A673 (cell line): ENCODE measurements at regions not wholly inside any gene's neighbourhood (a gene's known extent, or its start where the extent isn't known, plus 50 kb on each side); places are given as distances from the start of the nearest gene placed in this dataset.
A peak's percentile ranks its signal among the peaks of the same experiment; 100 is the strongest.

Experiments used
- BruUV-seq: library from RNA; stranded (reverse); fragments of 400-500 nt; replicated peaks from 2 replicates; lab custom pipeline; 2021; lab: Mats Ljungman, UMichigan
- CTCF ChIA-PET: fragments of 300-600 bp; sonication (Branson Sonifier 250); formaldehyde crosslinking; loops from one replicate; lab custom pipeline; 2022; ENCODE audit warnings: antibody characterized with exemption; lab: Charles Lee
- POLR2A ChIA-PET: fragments of 300-600 bp; sonication (Branson Sonifier 250); formaldehyde crosslinking; loops from one replicate; lab custom pipeline; 2022; ENCODE audit warnings: antibody characterized with exemption; ENCODE audit not compliant: low non-redundant PET; lab: Charles Lee
- DNase-seq: peaks from one replicate; pipeline ENCODE4 v3.0.0-alpha.2; 2015; ENCODE audit warnings: low spot score
- H3K27ac ChIP-seq: fragments of 200-600 bp; sonication (generic); 2 replicates; pipeline ENCODE4 v1.5.1; 2016; ENCODE audit warnings: mixed run types, low read depth, mild to moderate bottlenecking, mixed read lengths, antibody characterized with exemption, low read length; ENCODE audit not compliant: poor library complexity, severe bottlenecking
- H3K27me3 ChIP-seq: fragments of 200-600 bp; sonication (generic); replicated peaks from 2 replicates; pipeline ENCODE4 v1.6.1; 2017; ENCODE audit warnings: mixed run types, low read depth, mild to moderate bottlenecking, mixed read lengths, antibody characterized with exemption, low read length; ENCODE audit not compliant: insufficient read depth, poor library complexity
- H3K36me3 ChIP-seq: fragments of 200-600 bp; sonication (generic); 2 replicates; pipeline ENCODE4 v1.6.1; 2016; ENCODE audit warnings: mixed run types, mild to moderate bottlenecking, mixed read lengths, antibody characterized with exemption, low read length; ENCODE audit not compliant: insufficient read depth, poor library complexity, severe bottlenecking
- H3K4me1 ChIP-seq: fragments of 200-600 bp; sonication (generic); 2 replicates; pipeline ENCODE4 v1.6.1; 2017; ENCODE audit warnings: mixed run types, mild to moderate bottlenecking, mixed read lengths, antibody characterized with exemption, low read length; ENCODE audit not compliant: insufficient read depth, poor library complexity, severe bottlenecking
- H3K4me3 ChIP-seq: fragments of 200-600 bp; sonication (generic); 2 replicates; pipeline ENCODE4 v1.5.1; 2016; ENCODE audit warnings: low read depth, mixed run types, mild to moderate bottlenecking, mixed read lengths, low read length; ENCODE audit not compliant: poor library complexity, severe bottlenecking
- H3K9me3 ChIP-seq: fragments of 200-600 bp; sonication (generic); 2 replicates; pipeline ENCODE4 v1.6.1; 2016; ENCODE audit warnings: mixed run types, low read depth, mild to moderate bottlenecking, mixed read lengths, antibody characterized with exemption, low read length; ENCODE audit not compliant: poor library complexity, severe bottlenecking
- CTCF ChIP-seq: fragments of 300-800, 200-600 bp; sonication (generic); conservative IDR thresholded peaks from 2 replicates; pipeline ENCODE4 v1.5.1; 2017; ENCODE audit warnings: low read depth, mild to moderate bottlenecking, antibody characterized with exemption, low read length, moderate library complexity, mixed read lengths
- EZH2 ChIP-seq: fragments of 200-600 bp; sonication (generic); IDR thresholded peaks from 2 replicates; pipeline ENCODE4 v1.6.1; 2017; ENCODE audit warnings: borderline replicate concordance, low read depth, mild to moderate bottlenecking, mixed read lengths, antibody characterized with exemption, low read length; ENCODE audit not compliant: poor library complexity, severe bottlenecking
- intact Hi-C: fragments of 100-400 bp; cut with micrococcal nuclease; formaldehyde crosslinking; loops from one replicate; pipeline ENCODE4 v1.10.0; 2022; ENCODE audit not compliant: unreplicated experiment

- H3K36me3 ChIP-seq = no peaks in the 10 kb centered on the region
- peaks cover 6% of the 10 kb centered on the region for H3K9me3 ChIP-seq
- H3K27me3 ChIP-seq = no peaks in the 10 kb centered on the region
- H3K4me1 ChIP-seq = peaks cover 16% of the 10 kb centered on the region
- CTCF ChIA-PET = no interaction called here
- DNase-seq = peak; percentile 36
- TF ChIP-seq CTCF = no peak
- TF ChIP-seq EZH2 = no peak
- H3K27ac ChIP-seq = no peak overlapping the region
- H3K4me3 ChIP-seq = no peak overlapping the region
- POLR2A ChIA-PET = no interaction called here
- intact Hi-C loops = no loop called here
- no TSS peak for BruUV-seq
Observed at GRCh38 chr5:159469496-159470372, 139.4 kb upstream of the IL12B start.

GRCh38 chr5:159471904-159472303 is 141.6 kb upstream of the IL12B start:
- Histone ChIP-seq H3K27me3 (no peaks in the 10 kb centered on the region), H3K4me1 (peaks cover 11% of the 10 kb centered on the region), H3K9me3 (peaks cover 6% of the 10 kb centered on the region), H3K27ac (no peak overlapping the region), H3K4me3 (no peak overlapping the region), H3K36me3 (no peaks in the 10 kb centered on the region)
- TF ChIP-seq CTCF = no peak
- DNase-seq = peak; percentile 57
- POLR2A ChIA-PET = no interaction called here
- BruUV-seq = no TSS peak
- intact Hi-C loops = no loop called here
- CTCF ChIA-PET = no interaction called here

- intact Hi-C loops = no loop called here
- BruUV-seq = no TSS peak
- POLR2A ChIA-PET = no interaction called here
- Histone ChIP-seq H3K27ac (no peak overlapping the region), H3K4me3 (no peak overlapping the region), H3K9me3 (peaks cover 6% of the 10 kb centered on the region), H3K4me1 (peaks cover 5% of the 10 kb centered on the region), H3K36me3 (no peaks in the 10 kb centered on the region), H3K27me3 (no peaks in the 10 kb centered on the region)
- DNase-seq = no peak
- CTCF ChIA-PET = no interaction called here
- TF ChIP-seq EZH2 = no peak
- no peak for TF ChIP-seq CTCF
Observed at GRCh38 chr5:159475026-159475425, 144.7 kb upstream of the IL12B start.
